ENCODE measurements at regions not wholly inside any gene's neighbourhood (a gene's known extent, or its start where the extent isn't known, plus 50 kb on each side); places are given as distances from the start of the nearest gene placed in this dataset.

- H3K4ac ChIP-seq (replicated peaks; ENCODE audit: insufficient read length, low read depth, low read length) = no peak overlapping the region
- H4K91ac ChIP-seq (replicated peaks; ENCODE audit: insufficient read length, low read length) = no peak overlapping the region
- H2AFZ ChIP-seq (ENCODE audit: low read length) = no peak overlapping the region
- H3K23ac ChIP-seq (ENCODE audit: insufficient read length) = no peak overlapping the region
- no peak overlapping the region for H2BK12ac ChIP-seq (ENCODE audit: low read depth, low read length)
- no peak overlapping the region for H2AK5ac ChIP-seq (ENCODE audit: low read depth, low read length)
- H3K9me3 ChIP-seq (ENCODE audit: insufficient read depth in 2 of 2, low read depth in 1 of 2, low read length in 1 of 2) = no peaks in the 10 kb centered on the region
- no peak overlapping the region for H2BK20ac ChIP-seq (ENCODE audit: low read length)
- POLR2A ChIA-PET (ENCODE audit: partially characterized antibody) = no interaction called here
- H3K27ac ChIP-seq (ENCODE audit: low read depth, low read length) = no peak overlapping the region
- no peak overlapping the region for H3K9ac ChIP-seq (replicated peaks in 1 of 4; ENCODE audit: extremely low read depth in 1 of 4, low read depth in 3 of 4, low read length in 3 of 4)
- H3K4me1 ChIP-seq (replicated peaks in 1 of 4; ENCODE audit: control insufficient read depth in 3 of 4, insufficient read depth in 4 of 4, low read length in 3 of 4) = no peaks in the 10 kb centered on the region
- no peak overlapping the region for H3K4me2 ChIP-seq (ENCODE audit: insufficient read depth in 1 of 2, low read depth in 2 of 2, low read length in 2 of 2)
- TF ChIP-seq NRF1 (IDR thresholded peaks at IDR 0.05; ENCODE audit: low read depth, low read length) (no peak), RXRA (IDR thresholded peaks at IDR 0.05; ENCODE audit: insufficient read depth, low read depth, low read length) (no peak)
- H4K20me1 ChIP-seq (replicated peaks in 1 of 2; ENCODE audit: control insufficient read depth in 1 of 2, insufficient read depth in 2 of 2, low read length in 2 of 2) = no peaks in the 10 kb centered on the region
- FAIRE-seq (no peak), DNase-seq (ENCODE audit: low read depth in 1 of 2, low spot score in 2 of 2) (no peak)
- H2BK120ac ChIP-seq (replicated peaks; ENCODE audit: low read depth, low read length) = no peak overlapping the region
- no peak overlapping the region for H3K56ac ChIP-seq (replicated peaks; ENCODE audit: insufficient read length, low read depth, low read length)
- H3K4me3 ChIP-seq (ENCODE audit: extremely low read depth in 1 of 4, insufficient read depth in 2 of 4, low read depth in 3 of 4, low read length in 4 of 4) = no peak overlapping the region
- no peaks in the 10 kb centered on the region for H3K79me2 ChIP-seq (ENCODE audit: control insufficient read depth in 1 of 2, insufficient read depth in 2 of 2, low read length in 2 of 2)
- H3K14ac ChIP-seq (ENCODE audit: insufficient read length) = no peak overlapping the region
- CTCF ChIA-PET (ENCODE audit: partially characterized antibody) = interaction anchor here (1.2 kb wide), 1 partner anchor 9 kb away, joined by 3 read pairs; no protein-coding TSS in a partner anchor
- no peak overlapping the region for H3K18ac ChIP-seq (ENCODE audit: extremely low read depth, low read length)
- H3K36me3 ChIP-seq (ENCODE audit: control insufficient read depth in 2 of 4, insufficient read depth in 4 of 4, low read length in 3 of 4) = no peaks in the 10 kb centered on the region
- 91% methylated on average over 5 of the region's 5 CpGs; no CpG with 5 or more reads in 1 of the 2 experiments for WGBS, 2 experiments (ENCODE audit: extremely low coverage in 1 of 2, insufficient coverage in 1 of 2, insufficient read length in 1 of 2, insufficient replicate concordance in 2 of 2, low coverage in 1 of 2, low lambda C conversion rate in 2 of 2, missing lambda C conversion rate in 1 of 2)
- no peak overlapping the region for H4K5ac ChIP-seq (ENCODE audit: insufficient read length, low read depth, low read length)
- H2BK15ac ChIP-seq (ENCODE audit: low read length) = no peak overlapping the region
- no peaks in the 10 kb centered on the region for H3K27me3 ChIP-seq (replicated peaks in 1 of 4; ENCODE audit: control insufficient read depth in 3 of 4, extremely low read depth in 1 of 4, insufficient read depth in 3 of 4, low read length in 3 of 4)
- H2BK5ac ChIP-seq (ENCODE audit: low read depth, low read length) = no peak overlapping the region
- H3K79me1 ChIP-seq (ENCODE audit: low read depth, low read length) = no peaks in the 10 kb centered on the region
- no peaks in the 10 kb centered on the region for H3K23me2 ChIP-seq (ENCODE audit: low read depth, low read length)
- H4K8ac ChIP-seq (ENCODE audit: extremely low read depth, insufficient read depth, low read length) = no peak overlapping the region
Observed at GRCh38 chr10:33880291-33880690, 545.8 kb upstream of the NRP1 start.

All from H1 (cell line).